ENCODE measurements at regions not wholly inside any gene's neighbourhood (a gene's known extent, or its start where the extent isn't known, plus 50 kb on each side); places are given as distances from the start of the nearest gene placed in this dataset.

DNA sequence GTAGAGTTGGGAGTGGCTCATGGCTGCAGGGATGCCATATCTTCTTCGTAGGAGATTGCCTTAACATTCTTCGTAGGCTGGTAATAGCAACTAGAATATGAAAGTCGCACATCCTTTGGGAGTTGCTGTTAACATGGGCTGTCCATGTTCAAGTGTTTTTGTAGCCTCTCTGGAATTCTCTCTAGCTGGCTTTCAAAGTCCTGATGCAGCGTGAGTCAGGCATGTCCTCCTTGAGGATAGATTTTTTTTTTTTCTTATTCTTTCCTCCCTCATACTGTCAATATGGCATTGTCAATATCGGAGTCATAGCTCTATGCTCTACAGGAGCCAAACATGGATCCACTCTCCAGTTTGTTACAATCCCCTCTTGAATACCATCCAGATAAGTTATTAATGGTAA lies 494.8 kb upstream of the WWC1 start:
- H3K4me3 ChIP-seq (ENCODE audit: control insufficient read depth, low read depth, low read length): no peak overlapping the region
- DNase-seq (ENCODE audit: low read depth): no peak
- TF ChIP-seq, protein P1, sequence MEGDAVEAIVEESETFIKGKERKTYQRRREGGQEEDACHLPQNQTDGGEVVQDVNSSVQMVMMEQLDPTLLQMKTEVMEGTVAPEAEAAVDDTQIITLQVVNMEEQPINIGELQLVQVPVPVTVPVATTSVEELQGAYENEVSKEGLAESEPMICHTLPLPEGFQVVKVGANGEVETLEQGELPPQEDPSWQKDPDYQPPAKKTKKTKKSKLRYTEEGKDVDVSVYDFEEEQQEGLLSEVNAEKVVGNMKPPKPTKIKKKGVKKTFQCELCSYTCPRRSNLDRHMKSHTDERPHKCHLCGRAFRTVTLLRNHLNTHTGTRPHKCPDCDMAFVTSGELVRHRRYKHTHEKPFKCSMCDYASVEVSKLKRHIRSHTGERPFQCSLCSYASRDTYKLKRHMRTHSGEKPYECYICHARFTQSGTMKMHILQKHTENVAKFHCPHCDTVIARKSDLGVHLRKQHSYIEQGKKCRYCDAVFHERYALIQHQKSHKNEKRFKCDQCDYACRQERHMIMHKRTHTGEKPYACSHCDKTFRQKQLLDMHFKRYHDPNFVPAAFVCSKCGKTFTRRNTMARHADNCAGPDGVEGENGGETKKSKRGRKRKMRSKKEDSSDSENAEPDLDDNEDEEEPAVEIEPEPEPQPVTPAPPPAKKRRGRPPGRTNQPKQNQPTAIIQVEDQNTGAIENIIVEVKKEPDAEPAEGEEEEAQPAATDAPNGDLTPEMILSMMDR (conservative IDR thresholded peaks at IDR 0.05; ENCODE audit: control insufficient read depth, insufficient read depth, low read depth, low read length): no peak

DNA sequence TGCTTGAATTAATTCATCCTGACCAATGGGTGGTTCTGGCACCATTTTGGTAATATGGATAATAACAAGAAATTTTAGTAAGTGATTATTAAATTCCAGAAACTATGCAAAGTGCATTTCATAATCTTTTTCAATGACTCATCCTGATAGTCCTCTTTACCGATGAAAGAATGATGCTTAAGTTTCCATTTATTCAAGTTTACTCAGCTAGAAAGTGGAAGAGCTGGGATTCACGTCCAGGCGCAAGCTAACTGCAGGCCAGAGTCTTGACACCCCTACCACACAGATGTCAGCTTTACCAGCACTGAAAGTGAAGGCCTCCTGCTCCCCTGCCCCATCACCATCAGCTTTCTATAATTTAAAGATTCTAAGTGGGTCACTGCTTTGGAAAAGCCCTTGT lies 493.5 kb upstream of the WWC1 start:
- TF ChIP-seq, protein P1 (conservative IDR thresholded peaks at IDR 0.05; ENCODE audit: control insufficient read depth, insufficient read depth, low read depth, low read length): no peak
- no peak overlapping the region for H3K4me3 ChIP-seq (ENCODE audit: control insufficient read depth, low read depth, low read length)
- peak; percentile 21 for DNase-seq (ENCODE audit: low read depth)

DNA sequence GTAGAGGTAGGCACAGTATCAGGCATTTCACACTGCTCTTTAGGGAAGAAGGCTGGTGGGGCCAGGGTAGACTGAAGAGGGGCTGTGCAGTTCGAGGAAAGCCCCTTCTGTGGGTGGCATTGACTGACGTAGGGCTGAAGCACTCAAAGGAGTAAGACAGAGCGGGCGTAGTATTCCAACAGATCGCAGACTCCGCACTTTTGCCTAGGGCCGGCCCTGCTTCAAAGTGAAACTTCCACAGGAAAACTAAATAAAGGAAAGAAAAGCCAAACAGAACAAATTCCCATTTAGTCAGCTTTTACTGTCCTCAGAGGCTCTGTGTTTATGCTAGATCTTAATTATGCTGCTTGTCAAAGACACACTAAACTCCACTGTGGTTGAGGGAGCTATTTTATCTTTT lies 493.0 kb upstream of the WWC1 start:
- no peak for DNase-seq (ENCODE audit: low read depth)
- H3K4me3 ChIP-seq (ENCODE audit: control insufficient read depth, low read depth, low read length): no peak overlapping the region
- TF ChIP-seq, protein P1 (conservative IDR thresholded peaks at IDR 0.05; ENCODE audit: control insufficient read depth, insufficient read depth, low read depth, low read length): no peak

DNA sequence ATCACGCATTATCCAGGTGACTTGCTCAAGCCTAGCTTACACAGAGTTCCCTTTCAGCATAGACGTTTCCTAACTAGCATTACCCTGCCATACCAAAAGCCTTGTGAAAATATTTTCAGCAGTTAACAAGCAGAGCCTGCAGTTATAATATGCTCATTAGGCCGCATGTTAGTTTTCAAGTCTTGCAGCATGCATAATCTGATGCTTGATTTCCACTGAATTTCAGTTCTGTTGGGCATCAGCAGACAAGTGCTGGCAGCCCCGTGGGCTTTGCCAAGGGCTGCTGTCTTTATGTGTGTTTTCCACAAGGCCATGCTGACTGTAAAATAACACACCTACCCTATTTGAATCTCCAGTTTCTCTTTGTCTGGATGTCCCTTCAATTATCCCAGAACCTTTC lies 491.0 kb upstream of the WWC1 start:
- H3K4me3 ChIP-seq (ENCODE audit: control insufficient read depth, low read depth, low read length): no peak overlapping the region
- DNase-seq (ENCODE audit: low read depth): no peak
- TF ChIP-seq, protein P1 (conservative IDR thresholded peaks at IDR 0.05; ENCODE audit: control insufficient read depth, insufficient read depth, low read depth, low read length): no peak

DNA sequence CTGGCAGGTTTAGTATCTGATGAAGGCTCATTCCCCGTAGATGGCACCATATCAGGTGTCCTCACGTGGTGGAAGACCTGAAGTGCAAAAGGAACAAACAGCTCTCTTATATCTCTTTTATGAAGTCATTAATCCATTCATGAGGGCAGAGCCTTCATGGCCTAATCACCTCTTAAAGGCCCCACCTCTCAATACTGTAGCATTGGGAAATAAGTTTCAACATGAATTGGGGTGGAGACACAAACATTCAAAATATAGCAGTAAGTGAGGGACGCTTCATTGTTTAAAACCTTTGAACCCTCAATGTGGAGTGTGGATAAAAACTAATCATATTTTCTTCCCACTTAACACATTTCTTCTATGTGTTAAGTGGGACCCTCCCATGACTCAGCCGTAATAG lies 489.4 kb upstream of the WWC1 start:
- TF ChIP-seq, protein P1 (conservative IDR thresholded peaks at IDR 0.05; ENCODE audit: control insufficient read depth, insufficient read depth, low read depth, low read length): no peak
- H3K4me3 ChIP-seq (ENCODE audit: control insufficient read depth, low read depth, low read length): no peak overlapping the region
- DNase-seq (ENCODE audit: low read depth): no peak

DNA sequence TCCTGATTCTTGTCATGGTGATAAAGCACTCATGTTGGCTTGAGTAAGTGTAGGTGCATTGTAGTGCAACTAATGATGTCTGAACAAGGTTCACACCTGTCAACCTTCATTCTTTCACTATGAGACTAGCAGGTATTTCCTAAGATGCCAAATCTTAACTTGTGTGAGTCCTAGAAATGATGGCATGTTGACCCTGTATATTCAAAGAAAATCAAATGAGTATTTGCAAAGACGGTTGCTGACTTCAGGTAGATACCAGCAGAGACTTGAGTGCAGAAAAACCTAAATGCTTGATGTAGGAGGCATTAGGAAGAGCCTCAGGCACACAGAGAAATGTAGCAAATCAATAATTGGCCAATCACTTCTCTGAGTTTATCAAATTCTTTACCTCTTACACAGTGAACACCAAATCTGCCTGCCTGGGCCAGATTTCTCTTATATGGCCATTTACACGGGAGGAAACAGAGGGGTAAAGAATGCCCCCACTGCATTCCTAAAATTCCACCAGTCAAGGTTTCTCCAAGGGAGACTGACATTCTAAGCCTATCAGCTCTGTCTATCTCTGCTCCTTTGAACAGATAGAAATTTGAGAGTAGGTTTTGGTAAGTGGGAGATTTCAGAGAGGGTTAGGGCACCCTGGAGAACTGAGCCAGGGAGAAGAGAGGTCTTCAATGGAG lies 488.6 kb upstream of the WWC1 start:
- H3K4me3 ChIP-seq (ENCODE audit: control insufficient read depth, low read depth, low read length): no peak overlapping the region
- DNase-seq (ENCODE audit: low read depth): no peak
- TF ChIP-seq, protein P1 (conservative IDR thresholded peaks at IDR 0.05; ENCODE audit: control insufficient read depth, insufficient read depth, low read depth, low read length): no peak
